IMR-90 (cell line): ENCODE measurements at regions not wholly inside any gene's neighbourhood (a gene's known extent, or its start where the extent isn't known, plus 50 kb on each side); places are given as distances from the start of the nearest gene placed in this dataset.

Experiments
- ATAC-seq: fragments of 200-7000 bp; cut with Tn5 transposase; 2 replicates; pipeline ENCODE4 v1.9.1; 2020; ENCODE audit warnings: low read depth, mild to moderate bottlenecking, moderate library complexity
- BruUV-seq: library from RNA; stranded (reverse); fragments of 400-500 nt; replicated peaks from 2 replicates; lab custom pipeline; 2021; lab: Mats Ljungman, UMichigan
- CTCF ChIA-PET: fragments of 300-600 bp; formaldehyde crosslinking; extraction: SDS; loops from one replicate; lab custom pipeline; 2021; ENCODE audit warnings: antibody characterized with exemption; lab: Yijun Ruan, JAX
- POLR2A ChIA-PET: fragments of 300-600 bp; sonication (Branson Sonifier 250); formaldehyde crosslinking; loops from one replicate; lab custom pipeline; 2022; ENCODE audit warnings: antibody characterized with exemption; ENCODE audit not compliant: unreplicated experiment; lab: Charles Lee
- DNase-seq: peaks from one replicate; pipeline ENCODE4 v3.0.0; 2013
- H2AFZ ChIP-seq: replicated peaks from 2 replicates; pipeline ENCODE3; 2013; ENCODE audit warnings: low read length, mild to moderate bottlenecking; ENCODE audit not compliant: poor library complexity
- H2AK5ac ChIP-seq: 2 replicates; pipeline ENCODE4 v1.6.1; 2013; ENCODE audit warnings: low read depth, low read length, inconsistent platforms
- H2AK9ac ChIP-seq: replicated peaks from 2 replicates; pipeline ENCODE3; 2013; ENCODE audit warnings: mild to moderate bottlenecking, low read depth, low read length, moderate library complexity; ENCODE audit not compliant: poor library complexity
- H2BK120ac ChIP-seq: 2 replicates; pipeline ENCODE4 v1.6.1; 2013; ENCODE audit warnings: low read depth, low read length, inconsistent platforms
- H2BK15ac ChIP-seq: 3 replicates; pipeline ENCODE4 v1.6.1; 2013; ENCODE audit warnings: low read depth, low read length, inconsistent platforms
- H2BK20ac ChIP-seq: 2 replicates; pipeline ENCODE4 v1.6.1; 2013; ENCODE audit warnings: low read depth, mild to moderate bottlenecking, inconsistent platforms, low read length, moderate library complexity
- H2BK5ac ChIP-seq: 2 replicates; pipeline ENCODE4 v1.6.1; 2013; ENCODE audit warnings: mild to moderate bottlenecking, low read depth, low read length, inconsistent platforms; ENCODE audit not compliant: poor library complexity, severe bottlenecking
- H3K14ac ChIP-seq: replicated peaks from 2 replicates; pipeline ENCODE4 v1.6.1; 2013; ENCODE audit warnings: low read depth, low read length, inconsistent platforms
- H3K18ac ChIP-seq: 2 replicates; pipeline ENCODE4 v1.6.1; 2013; ENCODE audit warnings: low read depth, low read length, control low read depth
- H3K23ac ChIP-seq: 2 replicates; pipeline ENCODE4 v1.6.1; 2013; ENCODE audit warnings: low read depth, low read length, inconsistent platforms
- H3K27ac ChIP-seq: 2 replicates; pipeline ENCODE4 v1.5.1; 2013; ENCODE audit warnings: mild to moderate bottlenecking, control low read depth, low read length; ENCODE audit not compliant: insufficient read depth
- H3K27me3 ChIP-seq: 2 replicates; pipeline ENCODE4 v1.6.1; 2013; ENCODE audit warnings: low read length; ENCODE audit not compliant: control insufficient read depth, insufficient read depth
- H3K36me3 ChIP-seq: 2 replicates; pipeline ENCODE4 v1.6.1; 2013; ENCODE audit warnings: low read length, mixed read lengths; ENCODE audit not compliant: control insufficient read depth, insufficient read depth
- H3K4ac ChIP-seq: 2 replicates; pipeline ENCODE4 v1.6.1; 2013; ENCODE audit warnings: low read depth, low read length, inconsistent platforms
- H3K4me1 ChIP-seq: 2 replicates; pipeline ENCODE4 v1.6.1; 2013; ENCODE audit warnings: low read length, mixed read lengths; ENCODE audit not compliant: control insufficient read depth, insufficient read depth
- H3K4me2 ChIP-seq: 2 replicates; pipeline ENCODE4 v1.6.1; 2013; ENCODE audit warnings: low read depth, mild to moderate bottlenecking, control low read depth, low read length, moderate library complexity
- H3K4me3 ChIP-seq: 2 replicates; pipeline ENCODE4 v1.5.1; 2013; ENCODE audit warnings: low read depth, mild to moderate bottlenecking, control low read depth, low read length, moderate library complexity; ENCODE audit not compliant: insufficient read depth
- H3K56ac ChIP-seq: 2 replicates; pipeline ENCODE4 v1.6.1; 2013; ENCODE audit warnings: low read length, inconsistent platforms; ENCODE audit not compliant: insufficient read depth; ENCODE audit errors: extremely low read depth
- H3K79me1 ChIP-seq, 2 experiments: 2 replicates each; pipeline ENCODE4 v1.6.1; 2013; ENCODE audit warnings: low read length in 2 of 2, inconsistent platforms in 1 of 2, low read depth in 1 of 2
- H3K9ac ChIP-seq: 2 replicates; pipeline ENCODE4 v1.6.1; 2013; ENCODE audit warnings: low read depth, low read length, control low read depth
- H3K9me1 ChIP-seq: 2 replicates; pipeline ENCODE4 v1.6.1; 2013; ENCODE audit warnings: low read length, inconsistent platforms; ENCODE audit not compliant: insufficient read depth
- H3K9me3 ChIP-seq: 2 replicates; pipeline ENCODE4 v1.6.1; 2013; ENCODE audit warnings: low read length; ENCODE audit not compliant: control insufficient read depth, insufficient read depth
- H4K20me1 ChIP-seq: 2 replicates; pipeline ENCODE4 v1.6.1; 2013; ENCODE audit warnings: low read length, inconsistent platforms; ENCODE audit not compliant: insufficient read depth
- H4K5ac ChIP-seq: 2 replicates; pipeline ENCODE4 v1.6.1; 2013; ENCODE audit warnings: mild to moderate bottlenecking, low read depth, low read length, control low read depth
- H4K8ac ChIP-seq, 2 experiments: 2 replicates each; pipeline ENCODE4 v1.6.1; 2013; ENCODE audit warnings: low read depth in 2 of 2, low read length in 2 of 2, control low read depth in 1 of 2, inconsistent platforms in 1 of 2
- H4K91ac ChIP-seq: 2 replicates; pipeline ENCODE4 v1.6.1; 2013; ENCODE audit warnings: low read depth, low read length, inconsistent platforms; ENCODE audit not compliant: insufficient read depth
- CHD1 ChIP-seq: IDR thresholded peaks from 2 replicates; pipeline ENCODE4 v1.6.1; 2012; ENCODE audit warnings: low read depth, low read length, improper control_type of control experiment
- WGBS, 2 experiments: methylation state at CpG; one replicate each; pipeline versions ENCODE4 v1.1.5 to v1.1.7; 2013; ENCODE audit warnings: missing lambda C conversion rate in 2 of 2; ENCODE audit not compliant: insufficient read length in 1 of 2; ENCODE audit errors: extremely low coverage in 2 of 2; 5-methylcytosine and 5-hydroxymethylcytosine counted together
- dilution Hi-C: fragments of 300-500 bp; cut with HindIII; formaldehyde crosslinking; loops from one replicate; pipeline ENCODE4 v1.14.3; 2018; ENCODE audit warnings: low sequenced_read_pairs; ENCODE audit not compliant: unreplicated experiment
- in situ Hi-C: fragments of 300-500 bp; cut with MboI; formaldehyde crosslinking; loops from 3 replicates; pipeline ENCODE4 v1.14.3; 2019; ENCODE audit warnings: low sequenced_read_pairs, inconsistent platforms, mixed read lengths
- intact Hi-C: fragments of 100-400 bp; cut with micrococcal nuclease; formaldehyde crosslinking; loops from 2 replicates; pipeline ENCODE4 v1.10.0; 2022

DNA sequence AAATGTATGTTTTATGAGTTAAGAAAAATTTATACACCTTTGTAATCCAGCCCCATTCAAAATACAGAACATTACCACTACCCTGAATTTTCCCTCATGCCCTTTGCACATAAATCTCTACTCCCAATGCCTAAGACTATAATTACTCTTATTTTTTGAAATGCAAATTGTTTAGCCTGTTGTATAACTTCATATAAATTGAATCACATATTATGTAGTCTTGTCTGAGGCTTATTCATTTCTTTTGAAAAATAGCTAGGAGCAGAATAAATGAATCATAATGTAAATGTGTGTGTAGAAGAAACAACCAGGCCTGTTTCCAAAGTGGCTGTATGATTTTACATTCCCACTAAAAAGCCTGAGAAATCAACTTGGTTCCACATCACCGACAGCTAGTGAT, 319.8 kb downstream of the DCAF12L2 start:
- Histone ChIP-seq H3K27me3 (no peaks in the 10 kb centered on the region), H3K18ac (no peak overlapping the region), H2BK15ac (no peak overlapping the region), H3K9ac (no peak overlapping the region), H3K4me3 (no peak overlapping the region), H3K9me3 (no peaks in the 10 kb centered on the region), H3K23ac (no peak overlapping the region), H3K27ac (no peak overlapping the region), H4K20me1 (no peaks in the 10 kb centered on the region), H2AFZ (no peak overlapping the region), H3K4me2 (no peak overlapping the region), H2BK20ac (no peak overlapping the region), H2AK9ac (no peak overlapping the region), H3K14ac (no peak overlapping the region), H3K36me3 (no peaks in the 10 kb centered on the region), H3K9me1 (no peaks in the 10 kb centered on the region), H3K4ac (no peak overlapping the region), H3K56ac (no peak overlapping the region), H4K8ac (no peak overlapping the region), H4K5ac (no peak overlapping the region), H2AK5ac (no peak overlapping the region), H3K4me1 (no peaks in the 10 kb centered on the region), H4K91ac (no peak overlapping the region), H2BK5ac (no peak overlapping the region), H3K79me1 (no peaks in the 10 kb centered on the region), H2BK120ac (no peak overlapping the region)
- WGBS, 2 experiments = no CpG with 5 or more reads among the region's 1 CpG
- DNase-seq (no peak), ATAC-seq (no peak)
- intact Hi-C loops = no loop called here
- in situ Hi-C loops = no loop called here
- TF ChIP-seq CHD1 = no peak
- BruUV-seq = no TSS peak
- POLR2A ChIA-PET = no interaction called here
- dilution Hi-C loops = no loop called here
- CTCF ChIA-PET = no interaction called here
